ENCODE measurements at regions not wholly inside any gene's neighbourhood (a gene's known extent, or its start where the extent isn't known, plus 50 kb on each side); places are given as distances from the start of the nearest gene placed in this dataset.

DNA sequence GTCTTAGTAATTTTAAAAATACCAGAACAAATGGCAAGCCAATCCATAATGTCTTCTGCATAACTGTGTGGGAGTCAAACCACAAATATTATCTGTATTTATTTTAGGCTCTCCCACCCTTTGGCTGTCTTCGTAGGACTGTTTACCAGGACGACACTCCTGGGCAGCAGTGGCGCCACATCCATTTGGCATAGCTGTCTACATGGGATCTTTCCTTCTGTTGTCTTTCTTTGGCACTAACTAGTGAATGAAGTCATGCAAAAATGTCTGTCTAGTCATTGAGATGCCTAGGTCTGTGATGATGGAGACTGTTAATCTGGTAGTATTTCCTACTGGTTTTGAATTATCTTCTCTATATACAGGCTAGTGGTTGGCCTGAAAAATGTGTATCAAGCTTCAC lies 54.0 kb upstream of the CHMP2B start:
- no peak overlapping the region for H3K4me3 ChIP-seq (ENCODE audit: low read length)
- no peaks in the 10 kb centered on the region for H3K79me2 ChIP-seq (replicated peaks; ENCODE audit: insufficient read depth, low read length)
- no peaks in the 10 kb centered on the region for H3K9me3 ChIP-seq (ENCODE audit: low read length)
- no peak overlapping the region for H3K4me2 ChIP-seq (ENCODE audit: low read length)
- H3K27ac ChIP-seq (ENCODE audit: low read length) = no peak overlapping the region
- H2AFZ ChIP-seq (ENCODE audit: low read depth, low read length) = no peak overlapping the region
- TF ChIP-seq TAF1 (IDR thresholded peaks at IDR 0.05; ENCODE audit: low read depth) = no peak
- TF ChIP-seq, protein P1, sequence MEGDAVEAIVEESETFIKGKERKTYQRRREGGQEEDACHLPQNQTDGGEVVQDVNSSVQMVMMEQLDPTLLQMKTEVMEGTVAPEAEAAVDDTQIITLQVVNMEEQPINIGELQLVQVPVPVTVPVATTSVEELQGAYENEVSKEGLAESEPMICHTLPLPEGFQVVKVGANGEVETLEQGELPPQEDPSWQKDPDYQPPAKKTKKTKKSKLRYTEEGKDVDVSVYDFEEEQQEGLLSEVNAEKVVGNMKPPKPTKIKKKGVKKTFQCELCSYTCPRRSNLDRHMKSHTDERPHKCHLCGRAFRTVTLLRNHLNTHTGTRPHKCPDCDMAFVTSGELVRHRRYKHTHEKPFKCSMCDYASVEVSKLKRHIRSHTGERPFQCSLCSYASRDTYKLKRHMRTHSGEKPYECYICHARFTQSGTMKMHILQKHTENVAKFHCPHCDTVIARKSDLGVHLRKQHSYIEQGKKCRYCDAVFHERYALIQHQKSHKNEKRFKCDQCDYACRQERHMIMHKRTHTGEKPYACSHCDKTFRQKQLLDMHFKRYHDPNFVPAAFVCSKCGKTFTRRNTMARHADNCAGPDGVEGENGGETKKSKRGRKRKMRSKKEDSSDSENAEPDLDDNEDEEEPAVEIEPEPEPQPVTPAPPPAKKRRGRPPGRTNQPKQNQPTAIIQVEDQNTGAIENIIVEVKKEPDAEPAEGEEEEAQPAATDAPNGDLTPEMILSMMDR (IDR thresholded peaks at IDR 0.05; ENCODE audit: poor library complexity, severe bottlenecking) = no peak
- no peak for TF ChIP-seq MXI1 (conservative IDR thresholded peaks at IDR 0.05; ENCODE audit: poor library complexity, severe bottlenecking)
- TF ChIP-seq SMC3 (conservative IDR thresholded peaks at IDR 0.05; ENCODE audit: poor library complexity) = no peak
- no peak for TF ChIP-seq EZH2 (IDR thresholded peaks at IDR 0.05; ENCODE audit: borderline replicate concordance, insufficient read depth, low read length, poor library complexity, severe bottlenecking)
- no peak for TF ChIP-seq EP300 (conservative IDR thresholded peaks at IDR 0.05; ENCODE audit: poor library complexity, severe bottlenecking)
- TF ChIP-seq, protein P2, sequence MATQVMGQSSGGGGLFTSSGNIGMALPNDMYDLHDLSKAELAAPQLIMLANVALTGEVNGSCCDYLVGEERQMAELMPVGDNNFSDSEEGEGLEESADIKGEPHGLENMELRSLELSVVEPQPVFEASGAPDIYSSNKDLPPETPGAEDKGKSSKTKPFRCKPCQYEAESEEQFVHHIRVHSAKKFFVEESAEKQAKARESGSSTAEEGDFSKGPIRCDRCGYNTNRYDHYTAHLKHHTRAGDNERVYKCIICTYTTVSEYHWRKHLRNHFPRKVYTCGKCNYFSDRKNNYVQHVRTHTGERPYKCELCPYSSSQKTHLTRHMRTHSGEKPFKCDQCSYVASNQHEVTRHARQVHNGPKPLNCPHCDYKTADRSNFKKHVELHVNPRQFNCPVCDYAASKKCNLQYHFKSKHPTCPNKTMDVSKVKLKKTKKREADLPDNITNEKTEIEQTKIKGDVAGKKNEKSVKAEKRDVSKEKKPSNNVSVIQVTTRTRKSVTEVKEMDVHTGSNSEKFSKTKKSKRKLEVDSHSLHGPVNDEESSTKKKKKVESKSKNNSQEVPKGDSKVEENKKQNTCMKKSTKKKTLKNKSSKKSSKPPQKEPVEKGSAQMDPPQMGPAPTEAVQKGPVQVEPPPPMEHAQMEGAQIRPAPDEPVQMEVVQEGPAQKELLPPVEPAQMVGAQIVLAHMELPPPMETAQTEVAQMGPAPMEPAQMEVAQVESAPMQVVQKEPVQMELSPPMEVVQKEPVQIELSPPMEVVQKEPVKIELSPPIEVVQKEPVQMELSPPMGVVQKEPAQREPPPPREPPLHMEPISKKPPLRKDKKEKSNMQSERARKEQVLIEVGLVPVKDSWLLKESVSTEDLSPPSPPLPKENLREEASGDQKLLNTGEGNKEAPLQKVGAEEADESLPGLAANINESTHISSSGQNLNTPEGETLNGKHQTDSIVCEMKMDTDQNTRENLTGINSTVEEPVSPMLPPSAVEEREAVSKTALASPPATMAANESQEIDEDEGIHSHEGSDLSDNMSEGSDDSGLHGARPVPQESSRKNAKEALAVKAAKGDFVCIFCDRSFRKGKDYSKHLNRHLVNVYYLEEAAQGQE (IDR thresholded peaks at IDR 0.05; ENCODE audit: borderline replicate concordance) = no peak
- no peak for TF ChIP-seq RAD21 (conservative IDR thresholded peaks at IDR 0.05)
- no peak for TF ChIP-seq POLR2AphosphoS5 (IDR thresholded peaks at IDR 0.05)
- no peak overlapping the region for H3K9ac ChIP-seq (ENCODE audit: low read length)
- H4K20me1 ChIP-seq (ENCODE audit: insufficient read depth) = no peaks in the 10 kb centered on the region
- H3K27me3 ChIP-seq (ENCODE audit: insufficient read depth, low read depth, low read length) = no peaks in the 10 kb centered on the region
- no peaks in the 10 kb centered on the region for H3F3A ChIP-seq (ENCODE audit: insufficient read depth, low read length, poor library complexity, severe bottlenecking)
- no peaks in the 10 kb centered on the region for H3K36me3 ChIP-seq (ENCODE audit: insufficient read depth, low read length)
- H3K9me2 ChIP-seq (ENCODE audit: insufficient read depth, low read length) = no peaks in the 10 kb centered on the region

- TF ChIP-seq, protein P2 (IDR thresholded peaks at IDR 0.05; ENCODE audit: borderline replicate concordance) = no peak
- TF ChIP-seq, protein P1 (IDR thresholded peaks at IDR 0.05; ENCODE audit: poor library complexity, severe bottlenecking) = peak; percentile 78
- TF ChIP-seq EZH2 (IDR thresholded peaks at IDR 0.05; ENCODE audit: borderline replicate concordance, insufficient read depth, low read length, poor library complexity, severe bottlenecking) = no peak
- TF ChIP-seq RAD21 (conservative IDR thresholded peaks at IDR 0.05) = peak; percentile 78
- TF ChIP-seq EP300 (conservative IDR thresholded peaks at IDR 0.05; ENCODE audit: poor library complexity, severe bottlenecking) = no peak
- peak; percentile 80 for TF ChIP-seq SMC3 (conservative IDR thresholded peaks at IDR 0.05; ENCODE audit: poor library complexity)
- Histone ChIP-seq H3K9me2 (ENCODE audit: insufficient read depth, low read length) (no peaks in the 10 kb centered on the region), H3K27me3 (ENCODE audit: insufficient read depth, low read depth, low read length) (no peaks in the 10 kb centered on the region), H3K4me2 (ENCODE audit: low read length) (no peak overlapping the region), H2AFZ (ENCODE audit: low read depth, low read length) (no peak overlapping the region), H3K36me3 (ENCODE audit: insufficient read depth, low read length) (no peaks in the 10 kb centered on the region), H4K20me1 (ENCODE audit: insufficient read depth) (no peaks in the 10 kb centered on the region), H3F3A (ENCODE audit: insufficient read depth, low read length, poor library complexity, severe bottlenecking) (no peaks in the 10 kb centered on the region), H3K4me3 (ENCODE audit: low read length) (no peak overlapping the region), H3K27ac (ENCODE audit: low read length) (no peak overlapping the region), H3K79me2 (replicated peaks; ENCODE audit: insufficient read depth, low read length) (no peaks in the 10 kb centered on the region), H3K9ac (ENCODE audit: low read length) (no peak overlapping the region), H3K9me3 (ENCODE audit: low read length) (no peaks in the 10 kb centered on the region)
Observed at GRCh38 chr3:87167628-87168456, 59.3 kb upstream of the CHMP2B start.

All from neural cell (in vitro differentiated cells).